Aorta (tissue), 5 donors: ENCODE measurements at regions not wholly inside any gene's neighbourhood (a gene's known extent, or its start where the extent isn't known, plus 50 kb on each side); places are given as distances from the start of the nearest gene placed in this dataset.
"Not testable (repeated sequence)": the region's sequence is repeated elsewhere in the genome, so short reads cannot be mapped to it uniquely, and the experiment has no call there.

Source experiments
- ATAC-seq: fragments of 200-7000 bp; cut with Tn5 transposase; one replicate; pipeline ENCODE4 v1.9.1; 2022; ENCODE audit warnings: moderate library complexity; ENCODE audit not compliant: low FRiP score
- DNase-seq, 2 donors: peaks; one replicate each; pipeline ENCODE4 v3.0.0-alpha.2; 2020
- H3K27ac ChIP-seq, 2 donors: one replicate each; pipeline ENCODE4 v1.5.1; 2013; ENCODE audit warnings: low read length in 2 of 2, mild to moderate bottlenecking in 2 of 2, moderate library complexity in 2 of 2, control low read depth in 1 of 2, inconsistent platforms in 1 of 2, low read depth in 1 of 2
- H3K27me3 ChIP-seq, 2 donors: one replicate each; pipeline ENCODE4 v1.6.1; 2013; ENCODE audit warnings: control low read depth in 1 of 2, low read length in 1 of 2, mild to moderate bottlenecking in 1 of 2, moderate library complexity in 1 of 2; ENCODE audit not compliant: insufficient read depth in 2 of 2, control insufficient read depth in 1 of 2
- H3K36me3 ChIP-seq, 2 donors: one replicate each; pipeline ENCODE4 v1.6.1; 2013; ENCODE audit warnings: control low read depth in 1 of 2, low read length in 1 of 2, mild to moderate bottlenecking in 1 of 2; ENCODE audit not compliant: insufficient read depth in 2 of 2, control insufficient read depth in 1 of 2
- H3K4me1 ChIP-seq, 2 donors: one replicate each; pipeline ENCODE4 v1.6.1; 2013; ENCODE audit warnings: low read length in 2 of 2, control low read depth in 1 of 2, mild to moderate bottlenecking in 1 of 2, moderate library complexity in 1 of 2; ENCODE audit not compliant: insufficient read depth in 2 of 2, control insufficient read depth in 1 of 2
- H3K4me3 ChIP-seq, 2 donors: one replicate each; pipeline ENCODE4 v1.5.1; 2013; ENCODE audit warnings: low read length in 2 of 2, control low read depth in 1 of 2, mild to moderate bottlenecking in 1 of 2
- H3K9me3 ChIP-seq: one replicate; pipeline ENCODE4 v1.6.1; 2013; ENCODE audit warnings: mild to moderate bottlenecking, low read length; ENCODE audit not compliant: control insufficient read depth
- WGBS, 2 donors: extraction: QIAGEN DNeasy Blood & Tissue Kit; methylation state at CpG; one replicate each; pipeline ENCODE4 v1.1.7; 2013; 5-methylcytosine and 5-hydroxymethylcytosine counted together
- intact Hi-C, 2 donors: fragments of 100-400 bp; cut with DNase I; formaldehyde crosslinking; loops; one replicate each; pipeline versions ENCODE4 v1.14.2 to v1.15.0; 2022
- donor health status: healthy with polysubstance abuse.
- donor health status: Bipolar disorder and iron deficiency.
- donor health status: DM: no; HTN: no; CAD: no.
- donor health status: DM: no; HTN: no; CAD: no.
- donor health status: DM: yes; HTN: yes; CAD: no.

GRCh38 chr2:89888693-89889092, 1197.2 kb downstream of the RPIA start:
- H3K27me3 ChIP-seq, H3K4me3 ChIP-seq, H3K4me1 ChIP-seq, ATAC-seq, intact Hi-C loops, H3K36me3 ChIP-seq, DNase-seq, H3K27ac ChIP-seq, H3K9me3 ChIP-seq: not testable (repeated sequence)
- WGBS, 2 donors: no CpG with 5 or more reads among the region's 4 CpGs

- H3K4me3 ChIP-seq, intact Hi-C loops, H3K27me3 ChIP-seq, H3K9me3 ChIP-seq, H3K27ac ChIP-seq, DNase-seq, H3K4me1 ChIP-seq, ATAC-seq, H3K36me3 ChIP-seq: not testable (repeated sequence)
- WGBS, 2 donors: no CpG with 5 or more reads among the region's 7 CpGs
Measured at GRCh38 chr2:89890185-89890773, 1198.8 kb downstream of the RPIA start.

- WGBS, 2 donors: no CpG with 5 or more reads among the region's 4 CpGs
Measured at GRCh38 chr2:89894988-89895387, 1203.5 kb downstream of the RPIA start.

GRCh38 chr2:89895629-89896028, 1204.2 kb downstream of the RPIA start:
- not testable (repeated sequence) for ATAC-seq, H3K4me3 ChIP-seq
- WGBS, 2 donors: no CpG with 5 or more reads among the region's 6 CpGs

More at GRCh38 chr2:89894988-89895387, 1203.5 kb downstream of the RPIA start:
- H3K27ac ChIP-seq, H3K36me3 ChIP-seq, H3K27me3 ChIP-seq, DNase-seq, H3K9me3 ChIP-seq, ATAC-seq, H3K4me1 ChIP-seq, H3K4me3 ChIP-seq, intact Hi-C loops: not testable (repeated sequence)

GRCh38 chr2:89927018-89927417, 1235.5 kb downstream of the RPIA start:
- H3K36me3 ChIP-seq, ATAC-seq, intact Hi-C loops, H3K9me3 ChIP-seq, DNase-seq, H3K27me3 ChIP-seq, H3K4me3 ChIP-seq, H3K4me1 ChIP-seq, H3K27ac ChIP-seq: not testable (repeated sequence)
- WGBS, 2 donors: 61 to 63% methylated on average over 2 of the region's 2 CpGs

More at GRCh38 chr2:89895629-89896028, 1204.2 kb downstream of the RPIA start:
- intact Hi-C loops, H3K9me3 ChIP-seq, H3K4me1 ChIP-seq, DNase-seq, H3K27ac ChIP-seq, H3K27me3 ChIP-seq, H3K36me3 ChIP-seq: not testable (repeated sequence)

GRCh38 chr2:89935436-89935835, 1244.0 kb downstream of the RPIA start:
- intact Hi-C loops, H3K4me3 ChIP-seq, H3K36me3 ChIP-seq, H3K27me3 ChIP-seq, H3K9me3 ChIP-seq, ATAC-seq, H3K27ac ChIP-seq, H3K4me1 ChIP-seq, DNase-seq: not testable (repeated sequence)
- 6 to 15% methylated on average over 2 of the region's 2 CpGs for WGBS, 2 donors

- ATAC-seq, DNase-seq, intact Hi-C loops, H3K4me1 ChIP-seq, H3K27ac ChIP-seq, H3K9me3 ChIP-seq, H3K27me3 ChIP-seq, H3K4me3 ChIP-seq, H3K36me3 ChIP-seq: not testable (repeated sequence)
- 59 to 68% methylated on average over 2 of the region's 2 CpGs for WGBS, 2 donors
Measured at GRCh38 chr2:89936011-89936410, 1244.5 kb downstream of the RPIA start.

GRCh38 chr2:89936559-89936958, 1245.1 kb downstream of the RPIA start:
- DNase-seq, H3K4me1 ChIP-seq, intact Hi-C loops, ATAC-seq, H3K36me3 ChIP-seq, H3K4me3 ChIP-seq, H3K27ac ChIP-seq, H3K9me3 ChIP-seq, H3K27me3 ChIP-seq: not testable (repeated sequence)

- H3K27ac ChIP-seq, H3K4me3 ChIP-seq, H3K27me3 ChIP-seq, H3K9me3 ChIP-seq, H3K4me1 ChIP-seq, ATAC-seq, H3K36me3 ChIP-seq, DNase-seq, intact Hi-C loops: not testable (repeated sequence)
- WGBS, 2 donors: 20 to 21% methylated on average over 5 of the region's 5 CpGs
Measured at GRCh38 chr2:89938756-89939155, 1247.3 kb downstream of the RPIA start.
